Activated naive CD8-positive, alpha-beta T cell treated with anti-CD3 and anti-CD28 coated beads, Interleukin-2, amount 10 ng/mL, durations not matched to agents 7 days and 5 days (primary cell): ENCODE measurements at regions not wholly inside any gene's neighbourhood (a gene's known extent, or its start where the extent isn't known, plus 50 kb on each side); places are given as distances from the start of the nearest gene placed in this dataset.

Experiments used
- ATAC-seq: fragments of 150-1000 bp; cut with Tn5 transposase; one replicate; pipeline ENCODE4 v1.10.0; 2021; ENCODE audit warnings: low read depth, moderate library complexity
- POLR2A ChIA-PET: fragments of 350-600 bp; sonication (Branson Sonifier 250); formaldehyde crosslinking; loops from one replicate; lab custom pipeline; 2021; ENCODE audit warnings: antibody characterized with exemption; lab: Charles Lee
- DNase-seq: peaks from one replicate; pipeline ENCODE4 v3.0.0; 2021
- H3K27ac Mint-ChIP-seq: one replicate; pipeline ENCODE4 v1.8.0; 2022; ENCODE audit warnings: mild to moderate bottlenecking, mixed read lengths
- H3K27me3 Mint-ChIP-seq: one replicate; pipeline ENCODE4 v1.8.0; 2022; ENCODE audit warnings: mild to moderate bottlenecking, moderate library complexity, mixed read lengths
- H3K36me3 Mint-ChIP-seq: one replicate; pipeline ENCODE4 v1.8.0; 2021; ENCODE audit warnings: mild to moderate bottlenecking, mixed read lengths
- H3K4me1 Mint-ChIP-seq: one replicate; pipeline ENCODE4 v1.8.0; 2021; ENCODE audit warnings: mixed read lengths
- H3K4me3 Mint-ChIP-seq: one replicate; pipeline ENCODE4 v1.8.0; 2022; ENCODE audit warnings: mild to moderate bottlenecking, moderate library complexity, mixed read lengths
- H3K9me3 Mint-ChIP-seq: one replicate; pipeline ENCODE4 v1.8.0; 2021; ENCODE audit warnings: mixed read lengths

GRCh38 chr5:98638701-98639100 is 134.8 kb upstream of the RGMB start:
- ATAC-seq (no peak), DNase-seq (no peak)
- Mint-ChIP-seq H3K27ac (no peak overlapping the region), H3K4me1 (no peaks in the 10 kb centered on the region), H3K4me3 (no peak overlapping the region), H3K27me3 (peaks cover 2% of the 10 kb centered on the region), H3K9me3 (no peaks in the 10 kb centered on the region), H3K36me3 (no peaks in the 10 kb centered on the region)
- POLR2A ChIA-PET, result no interaction called here

GRCh38 chr5:98639274-98639673 is 134.2 kb upstream of the RGMB start:
- Mint-ChIP-seq H3K4me1 (no peaks in the 10 kb centered on the region), H3K36me3 (no peaks in the 10 kb centered on the region), H3K4me3 (no peak overlapping the region), H3K9me3 (no peaks in the 10 kb centered on the region), H3K27me3 (peaks cover 2% of the 10 kb centered on the region), H3K27ac (no peak overlapping the region)
- no peak for ATAC-seq
- DNase-seq, result no peak
- POLR2A ChIA-PET, result no interaction called here

GRCh38 chr5:98641671-98642070 is 131.8 kb upstream of the RGMB start:
- Mint-ChIP-seq H3K27ac (no peak overlapping the region), H3K9me3 (no peaks in the 10 kb centered on the region), H3K27me3 (no peaks in the 10 kb centered on the region), H3K4me1 (no peaks in the 10 kb centered on the region), H3K36me3 (no peaks in the 10 kb centered on the region), H3K4me3 (no peak overlapping the region)
- no peak for DNase-seq
- ATAC-seq, result no peak
- POLR2A ChIA-PET, result no interaction called here

DNA sequence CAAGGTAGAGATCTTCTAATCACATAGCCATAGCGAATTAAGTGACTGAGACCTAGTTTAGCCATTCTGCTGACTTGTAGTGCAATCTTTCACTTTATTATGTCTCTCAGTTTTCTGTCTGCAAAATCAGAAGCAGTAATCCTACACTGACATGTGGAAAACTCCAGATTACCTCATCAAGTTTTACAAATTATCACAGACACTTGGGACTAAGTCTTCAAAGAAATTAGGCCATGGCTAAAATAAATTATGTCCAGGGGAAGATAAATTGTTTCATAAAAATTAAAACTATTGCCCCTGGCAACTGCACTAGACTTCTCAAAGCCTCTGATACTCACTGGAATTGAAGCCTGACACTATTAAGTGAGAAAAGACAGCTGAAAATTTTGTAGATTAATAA is 129.9 kb upstream of the RGMB start:
- no peaks in the 10 kb centered on the region for H3K27me3 Mint-ChIP-seq

GRCh38 chr5:98651715-98652114 is 121.7 kb upstream of the RGMB start:
- ATAC-seq (no peak), DNase-seq (no peak)
- H3K4me3 Mint-ChIP-seq, result no peak overlapping the region
- no peaks in the 10 kb centered on the region for H3K36me3 Mint-ChIP-seq
- no peaks in the 10 kb centered on the region for H3K4me1 Mint-ChIP-seq
- POLR2A ChIA-PET, result no interaction called here
- H3K27ac Mint-ChIP-seq, result no peak overlapping the region
- H3K27me3 Mint-ChIP-seq, result no peaks in the 10 kb centered on the region
- no peaks in the 10 kb centered on the region for H3K9me3 Mint-ChIP-seq

More for the DNA sequence above, 129.9 kb upstream of the RGMB start:
- Mint-ChIP-seq H3K27ac (no peak overlapping the region), H3K9me3 (no peaks in the 10 kb centered on the region), H3K4me1 (no peaks in the 10 kb centered on the region), H3K36me3 (no peaks in the 10 kb centered on the region), H3K4me3 (no peak overlapping the region)
- POLR2A ChIA-PET, result no interaction called here
- ATAC-seq (no peak), DNase-seq (no peak)

DNA sequence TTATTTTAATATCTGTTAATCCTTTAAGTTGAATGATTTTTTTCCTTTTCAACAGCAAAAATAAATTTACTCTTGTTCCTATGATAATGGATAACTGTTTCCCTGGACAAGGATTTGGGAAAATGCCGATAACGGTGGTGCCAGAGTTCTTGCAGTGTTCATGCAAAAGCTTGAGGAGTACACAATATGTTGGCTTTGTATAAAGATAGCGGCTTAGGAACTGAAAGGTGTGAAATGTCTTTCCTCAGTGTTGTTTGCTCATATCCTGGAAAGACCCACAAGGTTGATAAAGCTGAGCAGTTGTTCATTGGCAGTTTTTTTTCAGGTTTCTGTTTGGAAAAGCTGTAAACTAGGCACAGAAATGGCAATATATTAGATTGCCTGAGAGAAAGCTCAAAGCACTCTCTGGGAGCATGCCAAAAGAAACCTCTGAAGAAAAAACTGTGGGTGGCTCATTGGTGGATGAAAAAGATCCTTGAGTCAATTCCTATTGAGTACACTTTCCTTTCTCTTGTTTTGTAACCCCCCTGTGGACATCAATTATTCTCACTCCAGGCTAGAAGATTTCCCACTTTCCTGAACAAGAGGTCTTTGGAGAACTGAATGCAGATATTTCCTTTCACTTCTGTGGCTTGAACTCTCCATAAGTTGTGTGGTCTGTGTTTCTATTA is 117.2 kb upstream of the RGMB start:
- H3K36me3 Mint-ChIP-seq, result no peaks in the 10 kb centered on the region
- DNase-seq, result no peak
- no peaks in the 10 kb centered on the region for H3K27me3 Mint-ChIP-seq
- ATAC-seq, result no peak
- H3K9me3 Mint-ChIP-seq, result no peaks in the 10 kb centered on the region
- no peak overlapping the region for H3K4me3 Mint-ChIP-seq
- POLR2A ChIA-PET, result no interaction called here
- H3K27ac Mint-ChIP-seq, result no peak overlapping the region
- no peaks in the 10 kb centered on the region for H3K4me1 Mint-ChIP-seq

DNA sequence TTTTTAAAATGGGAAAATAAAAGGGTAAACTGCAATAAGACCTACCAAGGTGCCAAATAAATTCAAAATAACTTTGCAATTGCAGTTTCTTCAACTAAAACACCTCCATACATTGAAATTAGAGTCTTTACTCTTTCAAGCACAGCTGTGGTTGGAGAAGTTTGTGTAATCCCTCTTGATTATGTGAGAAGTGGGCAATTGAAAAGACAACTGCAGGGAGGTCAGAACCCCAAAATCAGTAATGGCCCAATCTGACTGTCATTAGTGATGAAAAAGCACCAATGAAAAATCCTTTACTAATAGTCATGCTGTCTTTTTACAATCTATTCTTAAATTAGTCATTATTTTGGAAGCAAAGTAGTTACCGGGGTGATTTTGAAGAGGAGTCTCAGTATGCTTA is 116.7 kb upstream of the RGMB start:
- H3K4me1 Mint-ChIP-seq, result no peaks in the 10 kb centered on the region
- no peak overlapping the region for H3K27ac Mint-ChIP-seq
- H3K36me3 Mint-ChIP-seq, result no peaks in the 10 kb centered on the region

GRCh38 chr5:98657559-98657958 is 115.9 kb upstream of the RGMB start:
- Mint-ChIP-seq H3K36me3 (no peaks in the 10 kb centered on the region), H3K4me1 (no peaks in the 10 kb centered on the region), H3K27ac (no peak overlapping the region), H3K4me3 (no peak overlapping the region), H3K9me3 (no peaks in the 10 kb centered on the region), H3K27me3 (no peaks in the 10 kb centered on the region)
- DNase-seq, result no peak
- POLR2A ChIA-PET, result no interaction called here
- no peak for ATAC-seq

More for the DNA sequence above, 116.7 kb upstream of the RGMB start:
- POLR2A ChIA-PET, result no interaction called here
- DNase-seq (no peak), ATAC-seq (no peak)
- no peaks in the 10 kb centered on the region for H3K9me3 Mint-ChIP-seq
- H3K27me3 Mint-ChIP-seq, result no peaks in the 10 kb centered on the region
- H3K4me3 Mint-ChIP-seq, result no peak overlapping the region

DNA sequence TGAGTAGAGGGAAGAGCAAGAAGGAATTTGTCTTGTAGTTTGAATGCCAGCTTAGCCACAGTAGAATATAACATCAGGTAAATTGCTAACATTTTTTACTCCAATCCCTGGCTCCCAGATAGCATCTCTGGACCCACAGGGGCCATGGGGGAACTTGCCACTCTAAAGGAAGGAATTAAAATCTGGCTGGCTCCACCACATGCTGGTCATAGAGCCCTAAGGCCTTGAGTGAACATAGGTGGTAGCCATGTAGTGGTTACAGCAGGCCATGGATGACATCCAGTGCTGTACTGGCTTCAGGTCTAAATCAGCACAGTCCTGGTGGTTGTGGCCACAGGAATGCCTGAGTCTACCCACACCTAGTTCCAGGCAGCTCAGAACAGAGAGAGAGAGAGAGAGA is 109.9 kb upstream of the RGMB start:
- no peaks in the 10 kb centered on the region for H3K36me3 Mint-ChIP-seq
- ATAC-seq (no peak), DNase-seq (no peak)
- H3K4me3 Mint-ChIP-seq, result no peak overlapping the region
- H3K27me3 Mint-ChIP-seq, result no peaks in the 10 kb centered on the region
- no peaks in the 10 kb centered on the region for H3K4me1 Mint-ChIP-seq
- H3K9me3 Mint-ChIP-seq, result no peaks in the 10 kb centered on the region
- no peak overlapping the region for H3K27ac Mint-ChIP-seq
- POLR2A ChIA-PET, result no interaction called here

GRCh38 chr5:98664736-98665135 is 108.7 kb upstream of the RGMB start:
- Mint-ChIP-seq H3K27ac (no peak overlapping the region), H3K4me1 (no peaks in the 10 kb centered on the region), H3K36me3 (no peaks in the 10 kb centered on the region), H3K27me3 (no peaks in the 10 kb centered on the region), H3K9me3 (no peaks in the 10 kb centered on the region), H3K4me3 (no peak overlapping the region)
- DNase-seq (no peak), ATAC-seq (no peak)
- POLR2A ChIA-PET, result no interaction called here

DNA sequence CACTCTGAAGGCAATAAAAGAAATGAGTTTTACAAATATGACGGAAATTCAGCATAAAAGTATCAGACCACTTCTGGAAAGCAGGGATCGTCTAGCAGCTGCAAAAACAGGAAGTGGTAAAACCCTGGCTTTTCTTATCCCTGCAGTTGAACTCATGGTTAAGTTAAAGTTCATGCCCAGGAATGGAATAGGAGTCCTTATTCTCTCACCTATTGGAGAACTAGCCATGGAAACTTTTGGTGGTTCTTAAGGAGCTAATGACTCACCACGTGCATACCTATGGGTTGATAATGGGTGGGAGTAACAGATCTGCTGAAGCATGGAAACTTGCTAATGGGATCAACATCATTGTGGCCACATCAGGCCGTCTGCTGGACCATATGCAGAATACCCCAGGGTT is 93.5 kb upstream of the RGMB start:
- Mint-ChIP-seq H3K27ac (no peak overlapping the region), H3K27me3 (no peaks in the 10 kb centered on the region), H3K4me1 (no peaks in the 10 kb centered on the region), H3K4me3 (no peak overlapping the region), H3K36me3 (no peaks in the 10 kb centered on the region), H3K9me3 (no peaks in the 10 kb centered on the region)
- POLR2A ChIA-PET, result no interaction called here
- ATAC-seq (no peak), DNase-seq (no peak)

GRCh38 chr5:98690002-98690401 is 83.5 kb upstream of the RGMB start:
- ATAC-seq (no peak), DNase-seq (no peak)
- POLR2A ChIA-PET, result no interaction called here
- no peak overlapping the region for H3K27ac Mint-ChIP-seq
- no peaks in the 10 kb centered on the region for H3K27me3 Mint-ChIP-seq
- H3K4me1 Mint-ChIP-seq, result no peaks in the 10 kb centered on the region
- H3K36me3 Mint-ChIP-seq, result no peaks in the 10 kb centered on the region
- H3K4me3 Mint-ChIP-seq, result no peak overlapping the region
- H3K9me3 Mint-ChIP-seq, result peaks cover 6% of the 10 kb centered on the region

- Mint-ChIP-seq H3K4me3 (no peak overlapping the region), H3K27ac (no peak overlapping the region), H3K9me3 (peaks cover 3% of the 10 kb centered on the region), H3K27me3 (peaks cover 3% of the 10 kb centered on the region), H3K4me1 (no peaks in the 10 kb centered on the region), H3K36me3 (no peaks in the 10 kb centered on the region)
- DNase-seq (no peak), ATAC-seq (no peak)
- POLR2A ChIA-PET, result no interaction called here
Observed at GRCh38 chr5:98694902-98695301, 78.6 kb upstream of the RGMB start.

- Mint-ChIP-seq H3K27me3 (peaks cover 3% of the 10 kb centered on the region), H3K4me3 (no peak overlapping the region), H3K9me3 (peaks cover 10% of the 10 kb centered on the region), H3K36me3 (no peaks in the 10 kb centered on the region), H3K4me1 (no peaks in the 10 kb centered on the region), H3K27ac (no peak overlapping the region)
- ATAC-seq (no peak), DNase-seq (no peak)
- POLR2A ChIA-PET, result no interaction called here
Observed at GRCh38 chr5:98698359-98698758, 75.1 kb upstream of the RGMB start.

- Mint-ChIP-seq H3K4me1 (no peaks in the 10 kb centered on the region), H3K4me3 (no peak overlapping the region), H3K27me3 (peaks cover 3% of the 10 kb centered on the region), H3K9me3 (peaks cover 12% of the 10 kb centered on the region), H3K36me3 (no peaks in the 10 kb centered on the region), H3K27ac (no peak overlapping the region)
- POLR2A ChIA-PET, result no interaction called here
- ATAC-seq (no peak), DNase-seq (no peak)
Observed at GRCh38 chr5:98700730-98701129, 72.7 kb upstream of the RGMB start.
